ENCODE measurements at regions not wholly inside any gene's neighbourhood (a gene's known extent, or its start where the extent isn't known, plus 50 kb on each side); places are given as distances from the start of the nearest gene placed in this dataset.

- H3K9me3 Mint-ChIP-seq (ENCODE audit: unreplicated experiment): no peaks in the 10 kb centered on the region
- no peaks in the 10 kb centered on the region for H3K36me3 Mint-ChIP-seq (ENCODE audit: low read depth, unreplicated experiment)
- DNase-seq (ENCODE audit: low spot score): no peak
- TF ChIP-seq CTCF (IDR thresholded peaks at IDR 0.05; ENCODE audit: unreplicated experiment): no peak
- peaks cover 2% of the 10 kb centered on the region for H3K27me3 Mint-ChIP-seq (ENCODE audit: unreplicated experiment)
- H3K4me1 Mint-ChIP-seq (ENCODE audit: unreplicated experiment): peaks cover 6% of the 10 kb centered on the region
- H3K27ac Mint-ChIP-seq (ENCODE audit: unreplicated experiment): no peak overlapping the region
- H3K4me3 Mint-ChIP-seq (ENCODE audit: unreplicated experiment): no peak overlapping the region
Measured at GRCh38 chr21:39109596-39110210, 73.5 kb downstream of the PSMG1 start.

GRCh38 chr21:39109163-39109530 lies 74.1 kb downstream of the PSMG1 start:
- H3K4me3 Mint-ChIP-seq (ENCODE audit: unreplicated experiment): no peak overlapping the region
- H3K27me3 Mint-ChIP-seq (ENCODE audit: unreplicated experiment): peaks cover 2% of the 10 kb centered on the region
- no peak for DNase-seq (ENCODE audit: low spot score)
- TF ChIP-seq CTCF (IDR thresholded peaks at IDR 0.05; ENCODE audit: unreplicated experiment): no peak
- no peaks in the 10 kb centered on the region for H3K9me3 Mint-ChIP-seq (ENCODE audit: unreplicated experiment)
- H3K4me1 Mint-ChIP-seq (ENCODE audit: unreplicated experiment): peaks cover 6% of the 10 kb centered on the region
- H3K27ac Mint-ChIP-seq (ENCODE audit: unreplicated experiment): no peak overlapping the region
- no peaks in the 10 kb centered on the region for H3K36me3 Mint-ChIP-seq (ENCODE audit: low read depth, unreplicated experiment)

- peaks cover 6% of the 10 kb centered on the region for H3K4me1 Mint-ChIP-seq (ENCODE audit: unreplicated experiment)
- no peak for DNase-seq (ENCODE audit: low spot score)
- no peaks in the 10 kb centered on the region for H3K36me3 Mint-ChIP-seq (ENCODE audit: low read depth, unreplicated experiment)
- H3K9me3 Mint-ChIP-seq (ENCODE audit: unreplicated experiment): no peaks in the 10 kb centered on the region
- no peak overlapping the region for H3K27ac Mint-ChIP-seq (ENCODE audit: unreplicated experiment)
- peaks cover 4% of the 10 kb centered on the region for H3K27me3 Mint-ChIP-seq (ENCODE audit: unreplicated experiment)
- no peak overlapping the region for H3K4me3 Mint-ChIP-seq (ENCODE audit: unreplicated experiment)
- no peak for TF ChIP-seq CTCF (IDR thresholded peaks at IDR 0.05; ENCODE audit: unreplicated experiment)
Measured at GRCh38 chr21:39108291-39109162, 74.7 kb downstream of the PSMG1 start.

- peaks cover 6% of the 10 kb centered on the region for H3K4me1 Mint-ChIP-seq (ENCODE audit: unreplicated experiment)
- no peak for DNase-seq (ENCODE audit: low spot score)
- H3K27me3 Mint-ChIP-seq (ENCODE audit: unreplicated experiment): peaks cover 4% of the 10 kb centered on the region
- no peaks in the 10 kb centered on the region for H3K36me3 Mint-ChIP-seq (ENCODE audit: low read depth, unreplicated experiment)
- H3K4me3 Mint-ChIP-seq (ENCODE audit: unreplicated experiment): no peak overlapping the region
- no peak overlapping the region for H3K27ac Mint-ChIP-seq (ENCODE audit: unreplicated experiment)
- no peak for TF ChIP-seq CTCF (IDR thresholded peaks at IDR 0.05; ENCODE audit: unreplicated experiment)
- no peaks in the 10 kb centered on the region for H3K9me3 Mint-ChIP-seq (ENCODE audit: unreplicated experiment)
Measured at GRCh38 chr21:39107739-39108138, 75.5 kb downstream of the PSMG1 start.

GRCh38 chr21:39106881-39107462 lies 76.3 kb downstream of the PSMG1 start:
- H3K4me1 Mint-ChIP-seq (ENCODE audit: unreplicated experiment): peaks cover 6% of the 10 kb centered on the region
- H3K9me3 Mint-ChIP-seq (ENCODE audit: unreplicated experiment): no peaks in the 10 kb centered on the region
- peaks cover 4% of the 10 kb centered on the region for H3K27me3 Mint-ChIP-seq (ENCODE audit: unreplicated experiment)
- DNase-seq (ENCODE audit: low spot score): no peak
- H3K36me3 Mint-ChIP-seq (ENCODE audit: low read depth, unreplicated experiment): no peaks in the 10 kb centered on the region
- TF ChIP-seq CTCF (IDR thresholded peaks at IDR 0.05; ENCODE audit: unreplicated experiment): no peak
- H3K27ac Mint-ChIP-seq (ENCODE audit: unreplicated experiment): peak overlapping the region; percentile 77
- H3K4me3 Mint-ChIP-seq (ENCODE audit: unreplicated experiment): no peak overlapping the region
